Ecto neural progenitor cell (in vitro differentiated cells): ENCODE measurements at regions not wholly inside any gene's neighbourhood (a gene's known extent, or its start where the extent isn't known, plus 50 kb on each side); places are given as distances from the start of the nearest gene placed in this dataset.
"Not testable (repeated sequence)": the region's sequence is repeated elsewhere in the genome, so short reads cannot be mapped to it uniquely, and the experiment has no call there.

Experiments used
- DNase-seq: peaks from one replicate; pipeline ENCODE4 v3.0.0-alpha.2; 2018; ENCODE audit warnings: low spot score

GRCh38 chr19:5290336-5291262, 50.0 kb downstream of the PTPRS start:
- peak; percentile 40 for DNase-seq

DNA sequence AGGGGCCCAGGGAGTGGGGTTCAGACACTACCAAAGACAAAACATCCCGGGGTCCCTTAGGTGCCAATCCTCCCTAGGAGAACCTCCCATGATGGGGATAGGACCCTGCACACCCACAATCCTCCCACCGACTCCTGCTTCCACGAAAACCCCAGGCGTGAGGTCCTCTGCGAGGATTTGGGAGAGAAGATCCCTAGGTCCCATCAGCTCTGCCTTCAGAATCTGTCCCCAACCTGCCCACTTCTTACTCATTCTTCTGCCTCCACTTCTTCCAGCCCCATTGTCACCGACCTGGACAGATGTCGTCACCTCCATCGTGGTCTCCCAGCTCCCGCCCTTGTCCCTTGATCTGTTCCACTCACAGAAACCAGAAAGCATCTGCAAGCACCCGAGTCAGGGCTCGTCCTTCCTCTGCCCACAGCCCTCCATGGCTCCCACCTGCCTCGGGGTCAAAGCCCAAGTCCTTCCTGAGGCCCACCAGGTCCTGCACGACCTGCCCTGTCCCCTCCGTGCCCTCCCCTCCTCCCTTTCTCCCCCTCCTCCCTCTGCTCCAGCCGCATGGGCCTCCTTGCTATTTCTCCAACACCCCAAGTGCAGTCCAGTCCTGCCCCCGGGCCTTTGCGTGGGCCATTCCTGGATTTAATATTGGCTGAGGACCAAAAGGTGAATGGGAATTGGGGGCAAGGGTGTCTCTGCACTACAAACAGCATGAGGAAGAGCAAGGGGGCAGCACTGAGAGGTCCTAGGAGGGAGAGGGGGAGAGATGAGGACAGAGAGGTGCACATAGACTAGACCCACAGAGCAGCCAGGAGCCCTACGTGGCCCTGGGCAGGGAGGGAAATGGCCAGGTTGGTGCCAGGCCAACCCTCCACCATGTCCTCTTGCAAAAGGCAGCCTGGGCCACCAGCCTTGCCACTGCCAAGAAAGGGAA, 51.3 kb downstream of the PTPRS start:
- peak; percentile 46 for DNase-seq

- no peak for DNase-seq
Observed at GRCh38 chr19:5288347-5288739, 52.3 kb downstream of the PTPRS start.

GRCh38 chr19:5287066-5287465, 53.5 kb downstream of the PTPRS start:
- peak; percentile 33 for DNase-seq

GRCh38 chr19:5286465-5287029, 54.1 kb downstream of the PTPRS start:
- DNase-seq, result no peak

- peak; percentile 22 for DNase-seq
Observed at GRCh38 chr19:5285955-5286354, 54.7 kb downstream of the PTPRS start.

DNA sequence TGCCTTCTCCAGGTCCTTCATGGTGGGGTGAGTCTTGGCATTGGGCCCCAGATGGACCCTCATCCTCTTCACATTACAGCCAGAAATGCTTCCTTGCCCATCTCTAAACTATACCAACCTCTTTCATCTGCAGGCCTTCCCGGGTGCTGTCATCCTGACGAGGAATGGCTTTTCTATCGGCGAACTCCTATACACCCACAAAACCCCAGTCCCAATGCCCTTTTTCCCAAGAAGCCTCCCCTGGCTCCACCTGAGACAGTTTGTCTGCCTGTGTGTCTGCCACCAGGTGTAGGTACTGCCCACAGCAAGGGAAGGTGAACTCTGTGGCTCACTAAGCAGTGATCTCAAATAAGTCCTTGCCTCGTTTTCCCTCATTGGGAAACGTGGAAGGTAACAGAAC, 55.3 kb downstream of the PTPRS start:
- DNase-seq, result no peak

DNA sequence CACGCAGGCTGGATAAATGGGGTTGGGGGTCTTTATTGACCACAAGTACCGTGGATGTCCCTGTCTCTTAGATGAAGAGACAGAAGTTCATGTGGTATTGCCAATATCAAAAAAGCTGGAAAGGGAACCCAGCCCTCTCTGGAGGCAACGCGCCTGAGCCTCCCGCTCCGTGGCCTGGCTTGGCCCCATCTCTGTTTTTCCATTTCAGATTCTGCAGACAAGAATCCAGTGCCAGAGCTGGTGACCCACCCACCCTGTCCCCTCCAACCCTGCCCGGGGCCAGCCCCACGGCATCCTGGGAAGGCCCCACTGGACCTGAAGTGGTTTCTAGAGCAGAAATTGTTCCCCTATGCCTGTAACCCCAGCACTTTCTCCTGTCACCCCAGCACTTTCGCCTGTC, 57.7 kb downstream of the PTPRS start:
- DNase-seq, result peak; percentile 35

GRCh38 chr19:5281588-5281987, 59.0 kb downstream of the PTPRS start:
- no peak for DNase-seq

- not testable (repeated sequence) for DNase-seq
Observed at GRCh38 chr19:5275668-5276067, 64.9 kb downstream of the PTPRS start.

GRCh38 chr19:5273782-5274181, 66.8 kb downstream of the PTPRS start:
- DNase-seq, result peak; percentile 31

GRCh38 chr19:5271145-5271544, 69.5 kb downstream of the PTPRS start:
- DNase-seq, result no peak

- no peak for DNase-seq
Observed at GRCh38 chr19:5269926-5270325, 70.7 kb downstream of the PTPRS start.

GRCh38 chr19:5269279-5269678, 71.3 kb downstream of the PTPRS start:
- no peak for DNase-seq

- DNase-seq, result no peak
Observed at GRCh38 chr19:5268801-5269200, 71.8 kb downstream of the PTPRS start.

DNA sequence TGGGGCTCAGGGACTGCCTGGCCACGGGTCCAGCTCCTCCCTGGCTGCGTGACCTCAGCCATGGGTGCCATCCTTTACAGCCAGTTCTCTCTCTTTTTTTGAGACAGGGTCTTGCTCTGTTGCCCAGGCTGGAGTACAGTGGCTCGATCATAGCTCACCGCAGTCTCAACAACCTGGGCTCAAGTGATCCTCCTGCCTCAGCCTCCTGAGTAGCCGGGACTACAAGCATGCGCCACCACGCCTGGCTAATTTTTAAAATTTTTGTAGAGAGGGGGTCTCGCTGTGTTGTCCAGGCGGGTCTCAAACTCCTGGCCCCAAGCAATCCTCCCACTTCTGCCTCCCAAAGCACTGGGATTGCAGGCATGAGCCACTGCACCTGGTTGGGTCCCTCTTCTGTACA, 75.4 kb downstream of the PTPRS start:
- DNase-seq, result no peak

GRCh38 chr19:5264453-5264852, 76.2 kb downstream of the PTPRS start:
- DNase-seq, result no peak

DNA sequence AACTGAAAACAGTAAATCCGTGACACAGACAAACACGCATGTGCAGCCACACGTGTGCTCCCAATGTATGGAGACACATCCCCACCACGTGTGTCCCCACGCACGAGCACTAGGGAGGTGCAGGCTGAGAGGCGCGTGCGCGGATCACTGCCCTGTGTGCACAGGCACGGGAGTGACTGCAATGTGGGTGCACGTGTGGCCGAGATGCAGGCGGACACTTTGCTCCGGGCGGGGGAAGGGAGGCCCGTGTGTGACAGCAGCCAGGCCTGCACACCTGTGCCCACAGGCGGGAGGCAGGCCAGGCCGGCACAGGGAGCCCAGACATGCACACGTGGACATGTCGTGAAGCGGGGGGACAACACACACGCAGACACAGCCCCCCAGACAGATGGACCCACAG, 77.0 kb downstream of the PTPRS start:
- no peak for DNase-seq

DNA sequence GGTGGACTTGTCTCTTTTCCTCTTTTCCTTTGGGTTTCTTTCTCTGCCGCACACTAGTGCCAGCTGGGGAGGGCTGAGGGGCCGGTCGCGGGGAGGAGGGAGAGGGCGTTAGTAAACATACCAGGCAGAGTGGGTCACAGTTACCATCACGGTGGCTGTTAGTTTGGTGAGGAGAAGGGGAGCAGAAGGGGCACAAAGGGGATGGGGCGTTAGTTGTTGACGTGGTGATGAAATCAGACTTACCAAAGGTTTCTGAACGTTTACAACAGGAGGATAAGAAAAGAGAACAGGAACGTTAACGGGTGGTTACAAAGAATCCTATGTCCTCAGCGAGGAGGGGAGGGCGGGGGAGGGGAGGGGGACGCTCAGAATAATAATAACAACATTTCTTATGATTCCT, 77.9 kb downstream of the PTPRS start:
- DNase-seq, result no peak

GRCh38 chr19:5261156-5261890, 79.3 kb downstream of the PTPRS start:
- no peak for DNase-seq

DNA sequence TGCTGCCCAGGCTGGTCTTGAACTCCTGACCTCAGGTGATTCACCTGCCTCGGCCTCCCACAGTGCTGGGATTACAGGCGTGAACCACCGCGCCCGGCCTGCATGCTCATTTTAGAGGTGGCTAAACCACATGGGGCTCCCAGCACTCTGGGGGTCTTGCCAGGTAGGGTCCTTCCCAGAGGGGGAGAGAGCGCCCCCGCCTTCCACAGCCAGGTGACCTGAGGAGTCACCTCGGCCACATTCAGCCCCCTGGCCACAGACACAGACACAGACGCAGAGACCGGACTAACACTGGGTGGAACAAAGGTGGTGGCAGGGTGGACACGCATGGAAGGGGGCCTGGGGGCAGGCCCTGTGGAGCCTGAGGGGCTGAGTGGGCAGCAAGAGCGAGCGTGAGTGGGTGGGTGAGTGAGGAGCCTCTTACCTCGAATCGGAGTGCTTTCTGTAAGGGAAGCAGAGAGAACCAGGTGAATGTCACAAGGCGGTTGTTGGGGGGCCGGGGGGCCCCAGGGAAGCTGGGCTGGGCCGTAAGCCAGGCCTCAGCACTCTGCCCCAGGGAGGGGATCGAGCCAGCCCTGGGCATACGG, 80.1 kb downstream of the PTPRS start:
- DNase-seq, result no peak
